ENCODE measurements at regions not wholly inside any gene's neighbourhood (a gene's known extent, or its start where the extent isn't known, plus 50 kb on each side); places are given as distances from the start of the nearest gene placed in this dataset.

DNA sequence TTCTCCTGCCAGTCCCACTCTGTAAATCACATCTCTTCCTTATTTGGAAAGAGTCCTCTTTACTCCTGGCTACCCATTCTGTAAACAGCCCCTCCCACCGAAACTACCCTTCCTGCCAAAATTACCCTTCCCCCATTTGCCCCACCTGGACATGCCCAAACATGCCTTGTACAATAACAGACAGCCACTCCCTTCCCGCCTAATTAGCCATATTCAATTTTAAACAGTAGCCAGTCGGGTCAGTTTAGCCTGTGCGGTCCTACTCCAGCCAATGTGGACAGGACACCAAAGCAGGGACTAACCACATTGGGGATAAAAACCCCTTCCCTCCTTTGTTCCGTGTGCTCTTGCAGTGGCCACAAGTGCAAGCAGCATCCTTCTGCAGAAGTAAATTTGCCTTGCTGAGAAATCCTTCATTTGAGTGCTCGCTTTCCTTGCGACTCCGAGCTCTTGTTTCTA is 56.3 kb upstream of the MAP10 start:
- Mint-ChIP-seq H3K4me1 (peaks cover 10% of the 10 kb centered on the region), H3K36me3 (ENCODE audit: low read depth) (no peaks in the 10 kb centered on the region), H3K27ac (no peak overlapping the region), H3K4me3 (no peak overlapping the region), H3K9me3 (peaks cover 24% of the 10 kb centered on the region), H3K27me3 (ENCODE audit: low read depth) (no peaks in the 10 kb centered on the region)
- TF ChIP-seq, protein P1, sequence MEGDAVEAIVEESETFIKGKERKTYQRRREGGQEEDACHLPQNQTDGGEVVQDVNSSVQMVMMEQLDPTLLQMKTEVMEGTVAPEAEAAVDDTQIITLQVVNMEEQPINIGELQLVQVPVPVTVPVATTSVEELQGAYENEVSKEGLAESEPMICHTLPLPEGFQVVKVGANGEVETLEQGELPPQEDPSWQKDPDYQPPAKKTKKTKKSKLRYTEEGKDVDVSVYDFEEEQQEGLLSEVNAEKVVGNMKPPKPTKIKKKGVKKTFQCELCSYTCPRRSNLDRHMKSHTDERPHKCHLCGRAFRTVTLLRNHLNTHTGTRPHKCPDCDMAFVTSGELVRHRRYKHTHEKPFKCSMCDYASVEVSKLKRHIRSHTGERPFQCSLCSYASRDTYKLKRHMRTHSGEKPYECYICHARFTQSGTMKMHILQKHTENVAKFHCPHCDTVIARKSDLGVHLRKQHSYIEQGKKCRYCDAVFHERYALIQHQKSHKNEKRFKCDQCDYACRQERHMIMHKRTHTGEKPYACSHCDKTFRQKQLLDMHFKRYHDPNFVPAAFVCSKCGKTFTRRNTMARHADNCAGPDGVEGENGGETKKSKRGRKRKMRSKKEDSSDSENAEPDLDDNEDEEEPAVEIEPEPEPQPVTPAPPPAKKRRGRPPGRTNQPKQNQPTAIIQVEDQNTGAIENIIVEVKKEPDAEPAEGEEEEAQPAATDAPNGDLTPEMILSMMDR (IDR thresholded peaks at IDR 0.05; ENCODE audit: unreplicated experiment in 3 of 3) = no peak

DNA sequence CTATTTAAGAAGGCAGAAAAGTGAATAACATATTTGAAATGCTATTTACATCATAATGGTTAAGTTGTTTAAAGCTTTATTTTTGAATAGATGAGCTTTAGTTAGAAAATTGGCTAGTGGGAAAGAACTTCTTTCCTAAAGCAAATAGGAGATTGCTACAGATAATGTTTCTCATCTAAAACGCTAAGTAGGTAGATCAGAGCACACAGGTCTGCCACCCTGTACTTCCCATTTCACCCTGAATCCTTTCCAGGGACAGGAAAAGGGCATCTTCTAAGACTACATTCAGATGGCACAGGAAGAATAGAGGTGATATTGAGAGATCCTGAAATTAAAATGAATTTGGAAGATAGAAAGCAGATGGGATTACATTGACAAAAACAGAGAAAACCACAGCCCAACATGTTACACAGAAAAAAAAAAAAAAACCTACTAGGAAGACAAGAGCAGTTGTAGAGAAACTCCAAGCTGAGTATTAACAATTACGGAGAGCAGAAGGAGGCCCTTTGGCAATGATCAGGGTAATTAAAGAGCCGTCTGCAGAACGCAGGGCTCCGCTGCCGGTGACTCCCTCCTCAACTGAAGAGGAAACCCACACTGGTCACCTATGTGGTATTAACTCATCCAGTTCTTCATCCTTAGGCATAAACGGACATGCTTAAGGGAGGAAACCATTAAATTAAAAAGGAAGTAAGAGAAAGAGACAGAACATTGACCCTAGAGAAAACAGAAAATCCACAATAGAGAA is 53.6 kb upstream of the MAP10 start:
- Mint-ChIP-seq H3K27me3 (ENCODE audit: low read depth) (no peaks in the 10 kb centered on the region), H3K4me3 (no peak overlapping the region), H3K36me3 (ENCODE audit: low read depth) (no peaks in the 10 kb centered on the region), H3K27ac (peak overlapping the region; percentile 7 to 47 (median 9)), H3K4me1 (peaks cover 10% of the 10 kb centered on the region), H3K9me3 (peaks cover 17% of the 10 kb centered on the region)
- TF ChIP-seq, protein P1 (IDR thresholded peaks at IDR 0.05; ENCODE audit: unreplicated experiment in 3 of 3) = no peak

DNA sequence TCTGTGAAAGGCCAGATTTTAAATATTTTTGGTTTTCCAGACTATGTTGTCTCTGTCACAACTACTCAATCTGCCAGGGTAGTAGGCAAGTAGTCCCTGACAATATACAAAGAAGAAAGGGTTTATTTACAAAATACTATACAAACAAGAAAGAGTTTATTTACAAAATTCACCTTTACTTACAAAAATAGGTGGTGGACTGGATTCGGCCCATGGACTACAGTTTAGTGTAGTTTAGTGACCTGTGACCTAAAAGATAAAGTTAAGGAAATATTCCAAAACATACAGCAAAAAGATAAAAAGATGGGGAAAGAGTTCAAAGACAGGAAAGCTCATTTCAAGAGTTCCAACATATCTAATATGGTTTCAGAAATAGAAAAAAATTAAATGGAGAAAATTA is 52.9 kb upstream of the MAP10 start:
- peak overlapping the region in 1 of 3 experiments; percentile 47 for H3K27ac Mint-ChIP-seq
- peaks cover 15% of the 10 kb centered on the region for H3K9me3 Mint-ChIP-seq
- TF ChIP-seq, protein P1 (IDR thresholded peaks at IDR 0.05; ENCODE audit: unreplicated experiment in 3 of 3) = no peak
- no peaks in the 10 kb centered on the region for H3K36me3 Mint-ChIP-seq (ENCODE audit: low read depth)
- no peak overlapping the region for H3K4me3 Mint-ChIP-seq
- no peaks in the 10 kb centered on the region for H3K27me3 Mint-ChIP-seq (ENCODE audit: low read depth)
- H3K4me1 Mint-ChIP-seq = peaks cover 10% of the 10 kb centered on the region

DNA sequence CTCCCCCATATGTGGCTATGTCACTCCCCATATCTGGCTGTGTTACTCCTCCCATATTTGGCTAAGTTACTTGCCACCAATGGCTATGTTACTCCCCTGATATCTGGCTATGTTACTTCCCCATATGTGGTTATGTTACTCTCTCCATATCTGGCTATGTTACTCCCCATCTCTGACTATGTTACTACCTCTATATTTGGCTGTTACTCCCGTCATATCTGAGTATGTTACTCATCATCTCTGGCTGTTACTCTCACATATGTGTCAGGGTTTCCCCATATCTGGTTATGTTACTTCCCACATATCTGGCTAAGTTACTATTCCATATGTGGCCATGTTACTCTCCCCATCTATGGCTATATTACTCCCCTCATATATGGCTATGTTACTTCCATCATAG is 50.3 kb upstream of the MAP10 start:
- Mint-ChIP-seq H3K4me3 (no peak overlapping the region), H3K9me3 (no peaks in the 10 kb centered on the region), H3K27me3 (ENCODE audit: low read depth) (no peaks in the 10 kb centered on the region), H3K27ac (no peak overlapping the region), H3K36me3 (ENCODE audit: low read depth) (no peaks in the 10 kb centered on the region), H3K4me1 (peaks cover 10% of the 10 kb centered on the region)
- TF ChIP-seq, protein P1 (IDR thresholded peaks at IDR 0.05; ENCODE audit: unreplicated experiment in 3 of 3) = no peak

Measured in nephron (organoid).